Neutrophil (primary cell): ENCODE measurements at regions not wholly inside any gene's neighbourhood (a gene's known extent, or its start where the extent isn't known, plus 50 kb on each side); places are given as distances from the start of the nearest gene placed in this dataset.
"Not testable (repeated sequence)": the region's sequence is repeated elsewhere in the genome, so short reads cannot be mapped to it uniquely, and the experiment has no call there.

Experiments used
- H3K27ac ChIP-seq: fragments of 200-600 bp; sonication (generic); 2 replicates; pipeline ENCODE4 v1.5.1; 2016; ENCODE audit warnings: mild to moderate bottlenecking, moderate library complexity
- H3K27me3 ChIP-seq: fragments of 200-600 bp; sonication (generic); 2 replicates; pipeline ENCODE4 v1.6.0; 2016; ENCODE audit warnings: mild to moderate bottlenecking
- H3K36me3 ChIP-seq: fragments of 200-600 bp; sonication (generic); 2 replicates; pipeline ENCODE4 v1.5.1; 2017
- H3K4me1 ChIP-seq, 2 experiments: fragments of 200-600 bp in 1 of 2; sonication (generic) in 1 of 2; 1 replicate in 1 of 2; 2 replicates in 1 of 2; pipeline versions ENCODE4 v1.5.1 to v1.6.1; 2013 to 2016; ENCODE audit warnings: low read depth in 1 of 2, low read length in 1 of 2, mild to moderate bottlenecking in 1 of 2, moderate library complexity in 1 of 2; ENCODE audit not compliant: control insufficient read depth in 1 of 2, insufficient read depth in 1 of 2
- H3K4me3 ChIP-seq, 2 experiments: fragments of 200-600 bp in 1 of 2; sonication (generic) in 1 of 2; 1 replicate in 1 of 2; 2 replicates in 1 of 2; pipeline ENCODE4 v1.5.1; 2013 to 2016; ENCODE audit warnings: low read depth in 1 of 2, low read length in 1 of 2, mild to moderate bottlenecking in 1 of 2, moderate library complexity in 1 of 2
- H3K9me3 ChIP-seq: fragments of 200-600 bp; sonication (generic); 2 replicates; pipeline ENCODE4 v1.5.1; 2016
- CTCF ChIP-seq: fragments of 200-600 bp; sonication (generic); IDR thresholded peaks from 2 replicates; pipeline ENCODE4 v1.5.1; 2016; ENCODE audit warnings: antibody characterized with exemption

GRCh38 chr5:166722939-166723338, 1568.5 kb upstream of the WWC1 start:
- Histone ChIP-seq H3K36me3 (no peaks in the 10 kb centered on the region), H3K27me3 (no peaks in the 10 kb centered on the region), H3K4me3 (no peak overlapping the region), H3K9me3 (no peaks in the 10 kb centered on the region), H3K4me1 (no peaks in the 10 kb centered on the region), H3K27ac (no peak overlapping the region)
- no peak for TF ChIP-seq CTCF

- Histone ChIP-seq H3K9me3 (no peaks in the 10 kb centered on the region), H3K36me3 (no peaks in the 10 kb centered on the region), H3K27ac (no peak overlapping the region), H3K4me1 (no peaks in the 10 kb centered on the region), H3K4me3 (no peak overlapping the region), H3K27me3 (no peaks in the 10 kb centered on the region)
- TF ChIP-seq CTCF: no peak
Measured at GRCh38 chr5:166724284-166724683, 1567.2 kb upstream of the WWC1 start.

- Histone ChIP-seq H3K27ac (no peak overlapping the region), H3K36me3 (no peaks in the 10 kb centered on the region), H3K9me3 (no peaks in the 10 kb centered on the region), H3K27me3 (no peaks in the 10 kb centered on the region), H3K4me3 (no peak overlapping the region), H3K4me1 (no peaks in the 10 kb centered on the region)
- TF ChIP-seq CTCF: no peak
Measured at GRCh38 chr5:166725593-166725992, 1565.9 kb upstream of the WWC1 start.

GRCh38 chr5:166726406-166726805, 1565.0 kb upstream of the WWC1 start:
- Histone ChIP-seq H3K36me3 (no peaks in the 10 kb centered on the region), H3K27ac (no peak overlapping the region), H3K9me3 (no peaks in the 10 kb centered on the region), H3K27me3 (no peaks in the 10 kb centered on the region), H3K4me1 (no peaks in the 10 kb centered on the region), H3K4me3 (no peak overlapping the region)
- no peak for TF ChIP-seq CTCF

- H3K9me3 ChIP-seq, H3K4me1 ChIP-seq, H3K4me3 ChIP-seq, H3K27ac ChIP-seq, H3K36me3 ChIP-seq, H3K27me3 ChIP-seq: not testable (repeated sequence)
Measured at GRCh38 chr5:166742951-166743350, 1548.5 kb upstream of the WWC1 start.

GRCh38 chr5:166746506-166746905, 1544.9 kb upstream of the WWC1 start:
- H3K4me1 ChIP-seq: no peaks in the 10 kb centered on the region

More at GRCh38 chr5:166746506-166746905, 1544.9 kb upstream of the WWC1 start:
- H3K4me3 ChIP-seq: no peak overlapping the region
- H3K27me3 ChIP-seq: no peaks in the 10 kb centered on the region
- H3K27ac ChIP-seq: no peak overlapping the region
- TF ChIP-seq CTCF: no peak
- H3K9me3 ChIP-seq: no peaks in the 10 kb centered on the region
- no peaks in the 10 kb centered on the region for H3K36me3 ChIP-seq
